GM18909 (cell line): ENCODE measurements at regions not wholly inside any gene's neighbourhood (a gene's known extent, or its start where the extent isn't known, plus 50 kb on each side); places are given as distances from the start of the nearest gene placed in this dataset.
"Not testable (repeated sequence)": the region's sequence is repeated elsewhere in the genome, so short reads cannot be mapped to it uniquely, and the experiment has no call there.

ENCODE experiments used
- ATAC-seq: cut with Tn5 transposase; IDR thresholded peaks from one replicate; pipeline ENCODE4 v1.9.1; 2021; ENCODE audit warnings: mild to moderate bottlenecking; ENCODE audit not compliant: unreplicated experiment, poor library complexity

- no peak for ATAC-seq
Measured at GRCh38 chr7:155395176-155395797, 62.6 kb upstream of the EN2 start.

- no peak for ATAC-seq
Measured at GRCh38 chr7:155396661-155397060, 61.3 kb upstream of the EN2 start.

GRCh38 chr7:155397758-155398714 lies 59.9 kb upstream of the EN2 start:
- not testable (repeated sequence) for ATAC-seq

GRCh38 chr7:155398944-155399343 lies 59.0 kb upstream of the EN2 start:
- no peak for ATAC-seq

- no peak for ATAC-seq
Measured at GRCh38 chr7:155399577-155399976, 58.4 kb upstream of the EN2 start.

GRCh38 chr7:155401231-155401630 lies 56.7 kb upstream of the EN2 start:
- ATAC-seq, result no peak

GRCh38 chr7:155401884-155402283 lies 56.0 kb upstream of the EN2 start:
- no peak for ATAC-seq

GRCh38 chr7:155402941-155403340 lies 55.0 kb upstream of the EN2 start:
- no peak for ATAC-seq

- ATAC-seq, result no peak
Measured at GRCh38 chr7:155404976-155405375, 53.0 kb upstream of the EN2 start.

GRCh38 chr7:155405399-155406318 lies 52.3 kb upstream of the EN2 start:
- ATAC-seq, result no peak

- no peak for ATAC-seq
Measured at GRCh38 chr7:155407799-155408198, 50.1 kb upstream of the EN2 start.
